NCI-H1930 (cell line): ENCODE measurements at regions not wholly inside any gene's neighbourhood (a gene's known extent, or its start where the extent isn't known, plus 50 kb on each side); places are given as distances from the start of the nearest gene placed in this dataset.

Experiments used
- DNase-seq, 2 experiments: peaks; one replicate each; lab custom pipeline; 2025; lab: John Stamatoyannopoulos, UW

- no peak for DNase-seq
These were observed 121.3 kb downstream of the RPS29 start for GRCh38 chr14:49464885-49465284.

- DNase-seq, result no peak
These were observed 123.0 kb downstream of the RPS29 start for GRCh38 chr14:49463146-49463545.

- DNase-seq, result peak in 1 of 2 experiments; percentile 65
These were observed 124.4 kb downstream of the RPS29 start for GRCh38 chr14:49461529-49462401.

- DNase-seq, result no peak
These were observed 125.5 kb downstream of the RPS29 start for GRCh38 chr14:49460662-49461061.

- DNase-seq, result no peak
These were observed 129.6 kb downstream of the RPS29 start for GRCh38 chr14:49456589-49456988.

GRCh38 chr14:49451938-49452337 lies 134.2 kb downstream of the RPS29 start:
- no peak for DNase-seq

- DNase-seq, result no peak
These were observed 136.4 kb downstream of the RPS29 start for GRCh38 chr14:49449749-49450148.

GRCh38 chr14:49447540-49448107 lies 138.6 kb downstream of the RPS29 start:
- DNase-seq, result no peak

- no peak for DNase-seq
These were observed 139.4 kb downstream of the RPS29 start for GRCh38 chr14:49446801-49447200.

GRCh38 chr14:49438256-49438770 lies 147.9 kb downstream of the RPS29 start:
- DNase-seq, result no peak

GRCh38 chr14:49428076-49428475 lies 158.1 kb downstream of the RPS29 start:
- no peak for DNase-seq

GRCh38 chr14:49427117-49427516 lies 159.1 kb downstream of the RPS29 start:
- DNase-seq, result no peak

GRCh38 chr14:49425921-49426320 lies 160.3 kb downstream of the RPS29 start:
- DNase-seq, result no peak

- DNase-seq, result no peak
These were observed 161.5 kb downstream of the RPS29 start for GRCh38 chr14:49424436-49425331.

GRCh38 chr14:49420201-49420600 lies 166.0 kb downstream of the RPS29 start:
- no peak for DNase-seq

- no peak for DNase-seq
These were observed 167.4 kb downstream of the RPS29 start for GRCh38 chr14:49418789-49419188.

- no peak for DNase-seq
These were observed 168.4 kb downstream of the RPS29 start for GRCh38 chr14:49417790-49418189.

GRCh38 chr14:49408187-49408933 lies 177.8 kb downstream of the RPS29 start:
- no peak for DNase-seq

GRCh38 chr14:49405291-49405690 lies 180.9 kb downstream of the RPS29 start:
- no peak for DNase-seq

- DNase-seq, result no peak
These were observed 184.8 kb downstream of the RPS29 start for GRCh38 chr14:49401373-49401772.

GRCh38 chr14:49396801-49397200 lies 189.4 kb downstream of the RPS29 start:
- no peak for DNase-seq

- DNase-seq, result no peak
These were observed 204.4 kb downstream of the RPS29 start for GRCh38 chr14:49381778-49382177.
